ENCODE measurements at regions not wholly inside any gene's neighbourhood (a gene's known extent, or its start where the extent isn't known, plus 50 kb on each side); places are given as distances from the start of the nearest gene placed in this dataset.
A peak's percentile ranks its signal among the peaks of the same experiment; 100 is the strongest.

- in situ Hi-C loops (cut with HindIII; ENCODE audit: low pct_unique_long_range_greater_than_20kb, low sequenced_read_pairs), result no loop called here
- ChIA-PET CTCF (no interaction called here), POLR2A (no interaction called here)
- Histone ChIP-seq H3K4me1 (ENCODE audit: control insufficient read depth, insufficient read depth, low read length) (peaks cover 26% of the 10 kb centered on the region), H3K36me3 (ENCODE audit: control insufficient read depth, insufficient read depth, low read length) (no peaks in the 10 kb centered on the region), H3K27me3 (ENCODE audit: control insufficient read depth, insufficient read depth, low read length) (no peaks in the 10 kb centered on the region), H3K27ac (ENCODE audit: low read length) (peak overlapping the region; percentile 80), H3K4me3 (ENCODE audit: low read depth in 2 of 2, low read length in 2 of 2) (no peak overlapping the region), H3K9me3 (ENCODE audit: control insufficient read depth, insufficient read depth, low read depth, low read length) (no peaks in the 10 kb centered on the region)
- DNase-seq (ENCODE audit: low read depth, low spot score) (peak; percentile 78), ATAC-seq (peak; percentile 67)
- BruUV-seq (replicated peaks), result no TSS peak
- intact Hi-C loops (cut with micrococcal nuclease; ENCODE audit: unreplicated experiment), result no loop called here
- no peak for TF ChIP-seq SIN3A (IDR thresholded peaks at IDR 0.05; ENCODE audit: borderline replicate concordance, insufficient read depth, low read depth, low read length)
- no peak for TF ChIP-seq POLR2AphosphoS5 (IDR thresholded peaks at IDR 0.05; ENCODE audit: low read depth, low read length)
- no peak for TF ChIP-seq CTCF (IDR thresholded peaks at IDR 0.05)
- TF ChIP-seq REST (IDR thresholded peaks at IDR 0.05; ENCODE audit: insufficient read depth in 1 of 2, low read depth in 2 of 2, low read length in 1 of 2), result no peak
- TF ChIP-seq TCF7L2 (IDR thresholded peaks at IDR 0.05; ENCODE audit: low read depth, low read length), result no peak
Measured at GRCh38 chr1:59143133-59143487, 153.8 kb upstream of the FGGY start.

- CTCF ChIA-PET, result no interaction called here
- TF ChIP-seq SIN3A (IDR thresholded peaks at IDR 0.05; ENCODE audit: borderline replicate concordance, insufficient read depth, low read depth, low read length), result no peak
- no peak; the same call in 1 of the 2 replicates for TF ChIP-seq TCF7L2 (IDR thresholded peaks at IDR 0.05; ENCODE audit: low read depth, low read length)
- TF ChIP-seq CTCF (IDR thresholded peaks at IDR 0.05), result no peak
- no peak for TF ChIP-seq POLR2AphosphoS5 (IDR thresholded peaks at IDR 0.05; ENCODE audit: low read depth, low read length)
- TF ChIP-seq REST (IDR thresholded peaks at IDR 0.05; ENCODE audit: insufficient read depth in 1 of 2, low read depth in 2 of 2, low read length in 1 of 2), result no peak
- H3K27ac ChIP-seq (ENCODE audit: low read length), result peak overlapping the region; percentile 80
- H3K27me3 ChIP-seq (ENCODE audit: control insufficient read depth, insufficient read depth, low read length), result no peaks in the 10 kb centered on the region
- H3K36me3 ChIP-seq (ENCODE audit: control insufficient read depth, insufficient read depth, low read length), result no peaks in the 10 kb centered on the region
- H3K9me3 ChIP-seq (ENCODE audit: control insufficient read depth, insufficient read depth, low read depth, low read length), result no peaks in the 10 kb centered on the region
- POLR2A ChIA-PET, result no interaction called here
- H3K4me1 ChIP-seq (ENCODE audit: control insufficient read depth, insufficient read depth, low read length), result peaks cover 29% of the 10 kb centered on the region
- DNase-seq (ENCODE audit: low read depth, low spot score), result no peak
- intact Hi-C loops (cut with micrococcal nuclease; ENCODE audit: unreplicated experiment) (no loop called here), in situ Hi-C loops (cut with HindIII; ENCODE audit: low pct_unique_long_range_greater_than_20kb, low sequenced_read_pairs) (no loop called here)
- no TSS peak for BruUV-seq (replicated peaks)
- ATAC-seq, result peak; percentile 22
- H3K4me3 ChIP-seq (ENCODE audit: low read depth in 2 of 2, low read length in 2 of 2), result no peak overlapping the region
Measured at GRCh38 chr1:59143811-59144210, 153.1 kb upstream of the FGGY start.
